Neural cell (in vitro differentiated cells): ENCODE measurements at regions not wholly inside any gene's neighbourhood (a gene's known extent, or its start where the extent isn't known, plus 50 kb on each side); places are given as distances from the start of the nearest gene placed in this dataset.

Experiments
- H2AFZ ChIP-seq: fragments of 200-600, 300-800 bp; sonication (generic), shearing (Covaris generic); 2 replicates; pipeline ENCODE4 v1.6.0; 2014; ENCODE audit warnings: low read depth, mild to moderate bottlenecking, antibody characterized with exemption, low read length, moderate library complexity
- H3F3A ChIP-seq: fragments of 200-600 bp; shearing (Covaris generic); 2 replicates; pipeline ENCODE4 v1.6.1; 2016; ENCODE audit warnings: mild to moderate bottlenecking, moderate library complexity, mixed read lengths, antibody characterized with exemption, low read length; ENCODE audit not compliant: insufficient read depth, poor library complexity, severe bottlenecking
- H3K27ac ChIP-seq: fragments of 200-600, 300-800 bp; sonication (generic), shearing (Covaris generic); 2 replicates; pipeline ENCODE4 v1.5.1; 2014; ENCODE audit warnings: mild to moderate bottlenecking, low read length, moderate library complexity
- H3K27me3 ChIP-seq: fragments of 300-800, 200-600 bp; sonication (generic), shearing (Covaris generic); 2 replicates; pipeline ENCODE4 v1.6.0; 2014; ENCODE audit warnings: mild to moderate bottlenecking, low read depth, low read length, moderate library complexity; ENCODE audit not compliant: insufficient read depth
- H3K36me3 ChIP-seq: fragments of 300-800, 200-600 bp; sonication (generic), shearing (Covaris generic); 2 replicates; pipeline ENCODE4 v1.5.1; 2014; ENCODE audit warnings: mild to moderate bottlenecking, antibody characterized with exemption, low read length, moderate library complexity; ENCODE audit not compliant: insufficient read depth
- H3K4me2 ChIP-seq: fragments of 300-800, 200-600 bp; sonication (generic), shearing (Covaris generic); 2 replicates; pipeline ENCODE4 v1.6.0; 2014; ENCODE audit warnings: mild to moderate bottlenecking, low read length
- H3K4me3 ChIP-seq: fragments of 300-800, 200-600 bp; sonication (generic), shearing (Covaris generic); 2 replicates; pipeline ENCODE4 v1.5.1; 2014; ENCODE audit warnings: mild to moderate bottlenecking, low read length, moderate library complexity
- H3K79me2 ChIP-seq: fragments of 200-600 bp; shearing (Covaris generic); replicated peaks from 2 replicates; pipeline ENCODE4 v1.6.0; 2014; ENCODE audit warnings: mild to moderate bottlenecking, low read length, moderate library complexity; ENCODE audit not compliant: insufficient read depth
- H3K9ac ChIP-seq: fragments of 300-800, 200-600 bp; sonication (generic), shearing (Covaris generic); 2 replicates; pipeline ENCODE4 v1.6.1; 2016; ENCODE audit warnings: mild to moderate bottlenecking, low read length, mixed read lengths
- H3K9me2 ChIP-seq: fragments of 200-600 bp; shearing (Covaris generic); 2 replicates; pipeline ENCODE4 v1.6.1; 2016; ENCODE audit warnings: mild to moderate bottlenecking, low read length, mixed read lengths; ENCODE audit not compliant: insufficient read depth
- H3K9me3 ChIP-seq: fragments of 200-600, 300-800 bp; sonication (generic), shearing (Covaris generic); 2 replicates; pipeline ENCODE4 v1.6.1; 2016; ENCODE audit warnings: mild to moderate bottlenecking, mixed run types, low read length, moderate library complexity, mixed read lengths
- H4K20me1 ChIP-seq: fragments of 200-600 bp; shearing (Covaris generic); 2 replicates; pipeline ENCODE4 v1.6.1; 2016; ENCODE audit warnings: mild to moderate bottlenecking, mixed run types; ENCODE audit not compliant: insufficient read depth
- CTCF ChIP-seq: fragments of 450-650 bp; IDR thresholded peaks from 2 replicates; pipeline ENCODE4 v1.5.1; 2014; ENCODE audit warnings: antibody characterized with exemption, mild to moderate bottlenecking, moderate library complexity; ENCODE audit not compliant: poor library complexity, severe bottlenecking
- EP300 ChIP-seq: fragments of 450-650 bp; conservative IDR thresholded peaks from 2 replicates; pipeline ENCODE4 v1.6.1; 2014; ENCODE audit warnings: antibody characterized with exemption, mild to moderate bottlenecking, moderate library complexity; ENCODE audit not compliant: poor library complexity, severe bottlenecking
- EZH2 ChIP-seq: fragments of 200-600, 300-800 bp; shearing (Covaris generic), sonication (generic); IDR thresholded peaks from 2 replicates; pipeline ENCODE4 v1.6.1; 2014; ENCODE audit warnings: antibody characterized with exemption, low read length, borderline replicate concordance, mild to moderate bottlenecking; ENCODE audit not compliant: insufficient read depth, poor library complexity, severe bottlenecking
- MXI1 ChIP-seq: fragments of 450-650 bp; conservative IDR thresholded peaks from 2 replicates; pipeline ENCODE4 v1.6.1; 2014; ENCODE audit warnings: antibody characterized with exemption, mild to moderate bottlenecking; ENCODE audit not compliant: poor library complexity, severe bottlenecking
- POLR2AphosphoS5 ChIP-seq: IDR thresholded peaks from 2 replicates; pipeline ENCODE4 v1.6.1; 2012
- RAD21 ChIP-seq: fragments of 450-650 bp; conservative IDR thresholded peaks from 2 replicates; pipeline ENCODE4 v1.6.1; 2014; ENCODE audit warnings: antibody characterized with exemption, mild to moderate bottlenecking, moderate library complexity
- REST ChIP-seq: IDR thresholded peaks from 2 replicates; pipeline ENCODE4 v1.6.1; 2012; ENCODE audit warnings: borderline replicate concordance
- SMC3 ChIP-seq: fragments of 450-650 bp; conservative IDR thresholded peaks from 2 replicates; pipeline ENCODE4 v1.6.1; 2014; ENCODE audit warnings: antibody characterized with exemption, mild to moderate bottlenecking, moderate library complexity; ENCODE audit not compliant: poor library complexity
- TAF1 ChIP-seq: IDR thresholded peaks from 2 replicates; pipeline ENCODE4 v1.6.1; 2012; ENCODE audit warnings: low read depth

- no peaks in the 10 kb centered on the region for H4K20me1 ChIP-seq
- H3K27ac ChIP-seq: no peak overlapping the region
- H2AFZ ChIP-seq: no peak overlapping the region
- no peak overlapping the region for H3K4me2 ChIP-seq
- H3K4me3 ChIP-seq: no peak overlapping the region
- H3K9ac ChIP-seq: no peak overlapping the region
- no peaks in the 10 kb centered on the region for H3K79me2 ChIP-seq
- H3K9me3 ChIP-seq: no peaks in the 10 kb centered on the region
- no peaks in the 10 kb centered on the region for H3K36me3 ChIP-seq
- no peaks in the 10 kb centered on the region for H3K27me3 ChIP-seq
- TF ChIP-seq REST: peak; percentile 66
- TF ChIP-seq MXI1: no peak
- TF ChIP-seq EP300: peak; percentile 94
- TF ChIP-seq POLR2AphosphoS5: peak; percentile 84
- no peaks in the 10 kb centered on the region for H3K9me2 ChIP-seq
- H3F3A ChIP-seq: no peaks in the 10 kb centered on the region
Measured at GRCh38 chr1:104156738-104157137, 407.0 kb downstream of the AMY1C start.

- Histone ChIP-seq H3K9ac (no peak overlapping the region), H3K4me3 (no peak overlapping the region), H3K36me3 (no peaks in the 10 kb centered on the region), H3K27ac (no peak overlapping the region), H3K4me2 (no peak overlapping the region), H2AFZ (no peak overlapping the region), H3K79me2 (no peaks in the 10 kb centered on the region), H3K9me3 (no peaks in the 10 kb centered on the region), H3F3A (no peaks in the 10 kb centered on the region), H3K27me3 (no peaks in the 10 kb centered on the region), H3K9me2 (no peaks in the 10 kb centered on the region), H4K20me1 (no peaks in the 10 kb centered on the region)
- TF ChIP-seq EP300 (no peak), SMC3 (no peak), TAF1 (no peak), EZH2 (no peak), POLR2AphosphoS5 (no peak), CTCF (no peak), REST (no peak), RAD21 (no peak), MXI1 (no peak)
Measured at GRCh38 chr1:104163912-104164476, 414.3 kb downstream of the AMY1C start.
